Fibroblast of skin of back (primary cell): ENCODE measurements at regions not wholly inside any gene's neighbourhood (a gene's known extent, or its start where the extent isn't known, plus 50 kb on each side); places are given as distances from the start of the nearest gene placed in this dataset.
"Not testable (repeated sequence)": the region's sequence is repeated elsewhere in the genome, so short reads cannot be mapped to it uniquely, and the experiment has no call there.

Experiments
- DNase-seq: peaks from one replicate; pipeline ENCODE4 v3.0.0-alpha.2; 2013

- no peak for DNase-seq
Observed at GRCh38 chr13:58926858-58927257, 1236.9 kb downstream of the DIAPH3 start.

DNA sequence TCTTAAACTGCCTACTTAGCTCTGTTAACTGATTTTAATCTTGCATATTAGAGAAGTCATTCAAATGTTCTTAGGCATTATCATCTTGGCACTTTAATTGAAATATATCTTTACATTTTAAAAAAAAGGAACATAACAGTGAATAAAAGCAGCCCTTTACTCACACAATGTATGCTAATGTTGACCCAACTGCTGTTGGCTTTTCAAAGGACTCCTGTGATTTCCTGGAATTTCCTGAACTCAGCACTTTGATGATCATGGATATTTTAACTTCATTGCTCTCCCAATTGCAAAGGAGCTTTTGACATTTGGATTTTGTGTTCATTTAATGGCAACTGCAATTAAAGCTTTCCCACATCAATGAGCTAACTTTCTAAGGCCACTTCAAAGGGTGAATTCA, 1230.3 kb downstream of the DIAPH3 start:
- no peak for DNase-seq

DNA sequence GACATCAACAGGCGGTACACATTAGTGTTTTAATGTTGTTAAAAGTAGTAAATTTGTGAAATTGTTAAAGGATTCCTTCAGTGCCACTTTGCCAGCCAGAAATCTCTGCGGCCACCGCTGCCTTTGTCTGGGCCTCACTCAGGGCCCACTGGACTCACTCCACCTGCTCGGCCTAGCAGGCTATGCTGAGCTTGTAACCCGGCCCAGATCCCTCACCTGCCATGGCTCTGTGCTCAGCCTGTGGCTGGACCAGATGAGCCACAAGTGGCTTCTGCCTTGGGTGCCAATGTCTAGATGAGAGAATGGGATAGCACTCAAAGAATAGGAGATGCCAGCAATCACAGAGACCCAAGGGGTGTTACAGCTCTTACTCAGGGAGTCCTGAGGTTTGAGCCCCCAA, 1228.0 kb downstream of the DIAPH3 start:
- no peak for DNase-seq

DNA sequence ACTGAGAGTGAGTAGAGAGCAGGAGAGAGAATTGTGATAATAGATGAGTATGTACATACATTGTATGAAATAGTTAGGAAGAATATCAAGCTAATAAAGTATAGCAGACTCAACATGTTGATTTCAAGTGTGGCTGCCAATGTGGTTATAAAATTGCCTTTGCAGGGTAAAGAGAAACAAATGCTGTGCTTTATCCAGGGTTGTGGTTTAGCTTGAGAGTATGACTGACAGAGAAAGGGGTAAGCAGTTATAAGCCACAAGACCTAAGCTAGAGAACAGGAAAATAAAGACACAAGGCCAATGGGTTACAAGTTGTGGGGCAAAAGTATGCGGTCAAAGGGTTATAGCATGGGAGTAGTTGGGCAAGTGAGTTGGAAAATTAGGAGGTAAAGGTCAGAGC, 1217.5 kb downstream of the DIAPH3 start:
- no peak for DNase-seq

DNA sequence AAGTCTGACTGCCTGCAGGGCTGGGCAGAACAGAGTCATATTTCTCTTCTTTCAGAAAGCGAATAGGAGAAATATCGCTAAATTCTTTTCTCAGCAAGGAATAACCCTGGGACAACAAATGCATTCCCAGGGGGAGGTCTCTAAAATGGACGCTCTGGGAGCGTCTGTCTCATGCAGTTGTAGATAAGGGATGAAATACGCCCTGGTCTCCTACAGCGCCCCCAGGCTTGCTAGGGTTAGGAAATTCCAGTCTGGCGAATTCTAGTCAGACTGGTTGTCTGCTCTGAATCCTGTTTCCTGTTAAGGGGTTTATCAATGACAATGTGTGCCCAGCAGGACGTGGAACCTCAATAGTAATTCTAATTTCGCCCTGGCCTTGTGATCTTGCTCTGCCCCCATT, 1214.1 kb downstream of the DIAPH3 start:
- DNase-seq: no peak

- no peak for DNase-seq
Observed at GRCh38 chr13:58950911-58951310, 1212.8 kb downstream of the DIAPH3 start.

DNA sequence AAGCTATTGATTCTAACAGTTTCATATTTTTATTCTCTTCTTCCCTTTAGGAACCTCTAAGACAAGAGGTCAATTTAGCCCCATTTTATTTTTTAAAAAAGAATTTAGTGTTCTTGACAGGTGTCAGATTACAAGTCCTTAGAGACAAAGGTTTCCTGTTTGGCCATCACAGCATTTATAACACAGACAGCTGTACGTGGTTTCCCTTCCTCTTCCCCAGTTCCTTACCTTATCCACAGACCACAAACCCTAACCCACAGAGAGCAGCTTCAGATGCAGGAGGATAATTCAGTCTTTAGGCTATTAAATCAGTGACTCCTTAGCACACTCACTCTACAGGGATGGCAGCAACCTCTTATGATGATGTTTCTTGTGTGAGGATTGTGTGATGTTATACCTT, 1210.1 kb downstream of the DIAPH3 start:
- no peak for DNase-seq

DNA sequence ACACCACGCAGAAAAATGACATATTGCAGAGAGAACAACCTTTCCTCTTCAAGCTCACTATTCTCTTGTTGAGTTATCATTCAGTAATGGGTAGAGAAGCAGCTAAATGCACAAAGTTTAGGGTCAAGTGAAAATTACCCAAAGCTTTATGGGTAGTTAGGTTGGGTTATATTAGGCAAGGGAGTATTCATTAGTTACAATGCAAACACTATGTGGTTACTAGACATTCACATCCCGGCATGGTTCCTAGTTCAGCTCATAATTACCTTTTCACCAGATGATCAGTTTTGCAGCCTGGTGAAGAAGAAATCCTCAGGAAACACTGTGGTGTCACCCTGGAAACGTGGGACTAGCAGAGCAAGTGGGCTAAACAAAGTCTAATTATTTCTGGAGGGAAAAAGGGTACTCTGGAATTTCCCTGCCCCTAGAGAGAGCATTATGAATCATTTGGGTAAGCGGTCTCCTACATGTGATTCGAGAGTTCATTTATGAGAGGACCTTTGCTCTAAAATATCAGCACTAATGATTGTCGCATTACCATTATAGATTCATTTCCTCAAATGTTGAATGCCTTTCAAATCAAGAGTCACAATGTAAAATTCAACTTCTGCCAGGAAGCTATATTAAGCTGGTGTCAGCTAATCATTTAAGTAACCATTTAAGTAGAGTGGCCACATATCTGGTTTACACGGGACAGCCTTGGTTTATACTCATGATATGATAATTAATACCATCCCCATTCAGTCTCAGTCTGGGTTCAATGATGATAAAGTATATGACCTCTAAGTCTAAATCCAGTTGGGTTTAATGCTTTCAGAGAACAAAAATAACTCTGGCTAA, 1208.0 kb downstream of the DIAPH3 start:
- DNase-seq: no peak

- DNase-seq: not testable (repeated sequence)
Observed at GRCh38 chr13:58958097-58958496, 1205.6 kb downstream of the DIAPH3 start.

DNA sequence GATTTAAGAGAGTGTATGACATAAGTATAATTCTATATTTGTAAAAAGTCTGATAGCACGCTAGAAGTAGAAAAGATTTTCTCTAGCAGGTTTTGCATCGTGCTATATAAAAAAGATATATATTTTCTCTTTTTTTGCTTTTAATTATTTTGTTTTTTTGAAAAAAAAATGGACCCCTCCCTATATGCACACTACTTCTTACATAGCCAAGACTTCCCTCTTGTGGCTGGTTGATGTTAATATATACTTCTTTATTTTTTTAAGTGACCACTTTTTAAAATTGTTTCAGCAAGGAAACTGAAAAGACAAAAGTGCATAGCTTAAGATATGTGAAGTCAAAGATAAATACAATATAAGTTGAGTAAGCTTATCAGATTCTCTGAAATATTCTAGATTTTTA, 1202.8 kb downstream of the DIAPH3 start:
- peak; percentile 4 for DNase-seq

DNA sequence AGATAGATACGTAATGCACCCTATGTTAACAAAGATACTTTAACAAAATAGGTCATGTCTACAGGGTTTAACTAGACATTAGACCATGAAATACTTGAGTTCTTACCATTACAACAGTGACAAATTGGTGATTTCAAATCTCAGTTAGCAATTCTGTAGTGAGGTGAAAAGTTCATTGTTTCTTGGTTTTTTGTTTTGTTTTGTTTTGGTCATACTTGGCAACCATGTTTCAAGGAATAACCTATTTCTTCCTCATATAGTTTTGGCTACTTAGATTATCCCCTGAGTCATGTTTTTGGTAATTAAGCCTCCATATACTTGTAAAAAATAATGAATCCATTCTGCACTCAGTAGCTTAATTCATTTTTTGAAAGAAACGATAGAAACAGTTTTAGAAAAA, 1200.4 kb downstream of the DIAPH3 start:
- DNase-seq: no peak

- DNase-seq: no peak
Observed at GRCh38 chr13:58964048-58964447, 1199.7 kb downstream of the DIAPH3 start.

GRCh38 chr13:58977085-58977484, 1186.6 kb downstream of the DIAPH3 start:
- no peak for DNase-seq

- no peak for DNase-seq
Observed at GRCh38 chr13:58978331-58978730, 1185.4 kb downstream of the DIAPH3 start.

DNA sequence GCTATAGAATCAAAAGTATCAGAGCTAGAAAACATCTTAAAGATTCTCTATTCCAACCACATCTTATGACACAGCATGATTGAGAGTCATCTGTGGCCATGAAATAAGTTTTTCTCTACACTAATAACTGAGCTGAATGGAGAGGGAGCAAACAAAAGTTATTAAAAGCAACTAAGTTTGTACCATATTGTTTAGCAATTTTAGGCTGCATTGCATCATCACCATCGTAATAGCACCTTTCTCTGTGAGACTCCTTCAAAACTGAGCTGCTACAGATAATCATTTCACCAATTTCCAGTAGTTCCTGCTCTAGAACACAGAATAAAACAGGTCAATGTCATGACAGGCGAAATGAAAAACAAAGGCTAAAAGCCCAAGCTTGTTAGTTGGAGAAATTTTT, 1183.9 kb downstream of the DIAPH3 start:
- no peak for DNase-seq

- DNase-seq: no peak
Observed at GRCh38 chr13:58985845-58986244, 1177.9 kb downstream of the DIAPH3 start.

DNA sequence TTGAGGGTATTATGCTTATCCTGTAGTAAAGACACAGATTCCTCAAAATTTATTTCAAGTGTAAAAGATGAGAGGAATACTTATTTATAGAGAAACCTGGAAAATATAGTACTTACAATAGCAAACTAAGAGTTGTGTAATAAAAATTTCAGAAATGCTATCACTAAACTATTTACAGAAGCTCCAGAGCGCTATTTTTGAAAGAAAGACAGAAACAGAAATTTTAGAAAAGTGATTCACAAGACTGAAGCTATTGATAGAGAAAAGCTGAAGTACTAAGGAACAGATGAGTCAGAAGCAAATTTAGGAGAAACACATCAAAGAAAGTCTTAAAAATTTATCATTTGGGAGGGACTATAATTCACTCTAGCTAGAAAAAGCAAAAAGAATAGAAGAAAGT, 1174.2 kb downstream of the DIAPH3 start:
- no peak for DNase-seq

- DNase-seq: no peak
Observed at GRCh38 chr13:58991826-58992477, 1171.8 kb downstream of the DIAPH3 start.

- no peak for DNase-seq
Observed at GRCh38 chr13:58992478-58993042, 1171.2 kb downstream of the DIAPH3 start.

GRCh38 chr13:58994077-58994476, 1169.7 kb downstream of the DIAPH3 start:
- DNase-seq: no peak

DNA sequence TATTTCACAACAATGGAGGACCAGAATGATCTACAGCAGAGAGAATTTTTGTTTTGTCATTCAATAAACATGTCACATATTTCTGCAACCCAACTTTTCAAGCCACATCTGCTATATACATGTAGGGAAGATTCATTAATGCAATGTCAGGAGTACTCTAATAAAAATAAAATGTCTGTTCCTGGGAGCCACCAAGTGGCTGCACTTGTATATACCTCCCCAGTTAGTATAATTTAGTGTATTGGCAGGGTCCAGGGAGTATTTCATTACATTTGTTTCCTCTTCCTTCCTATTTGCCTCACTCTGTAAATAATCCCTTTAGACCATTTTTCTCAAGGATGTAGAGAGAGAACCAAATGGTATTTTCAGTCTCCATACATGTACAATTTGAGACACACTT, 1169.0 kb downstream of the DIAPH3 start:
- no peak for DNase-seq

GRCh38 chr13:58998716-58999115, 1165.0 kb downstream of the DIAPH3 start:
- DNase-seq: no peak

GRCh38 chr13:58999851-59000250, 1163.9 kb downstream of the DIAPH3 start:
- no peak for DNase-seq

DNA sequence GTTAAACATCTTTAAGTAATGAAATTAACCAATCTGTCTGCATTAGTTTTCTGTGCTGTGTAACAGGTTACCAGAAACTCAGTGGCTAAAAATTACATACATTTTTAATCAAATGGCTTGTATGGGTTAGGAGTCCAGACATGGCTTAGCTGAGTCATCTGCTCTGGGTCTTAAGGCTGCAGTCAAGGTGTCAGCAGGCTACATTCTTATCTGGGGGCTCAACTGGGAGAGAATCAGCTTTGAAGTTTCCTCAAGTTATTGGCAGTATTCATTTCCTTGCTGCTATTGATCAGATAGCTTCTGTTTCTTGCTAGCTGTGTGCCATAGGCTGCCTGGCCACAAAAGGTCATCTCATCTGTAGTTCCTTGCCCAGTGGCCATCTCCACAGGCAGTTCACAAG, 1163.0 kb downstream of the DIAPH3 start:
- no peak for DNase-seq
